IMR-90 (cell line): ENCODE measurements at regions not wholly inside any gene's neighbourhood (a gene's known extent, or its start where the extent isn't known, plus 50 kb on each side); places are given as distances from the start of the nearest gene placed in this dataset.

Experiments used
- ATAC-seq: fragments of 200-7000 bp; cut with Tn5 transposase; 2 replicates; pipeline ENCODE4 v1.9.1; 2020; ENCODE audit warnings: low read depth, mild to moderate bottlenecking, moderate library complexity
- BruUV-seq: library from RNA; stranded (reverse); fragments of 400-500 nt; replicated peaks from 2 replicates; lab custom pipeline; 2021; lab: Mats Ljungman, UMichigan
- CTCF ChIA-PET: fragments of 300-600 bp; formaldehyde crosslinking; extraction: SDS; loops from one replicate; lab custom pipeline; 2021; ENCODE audit warnings: antibody characterized with exemption; lab: Yijun Ruan, JAX
- POLR2A ChIA-PET: fragments of 300-600 bp; sonication (Branson Sonifier 250); formaldehyde crosslinking; loops from one replicate; lab custom pipeline; 2022; ENCODE audit warnings: antibody characterized with exemption; ENCODE audit not compliant: unreplicated experiment; lab: Charles Lee
- DNase-seq: peaks from one replicate; pipeline ENCODE4 v3.0.0; 2013
- H2AFZ ChIP-seq: replicated peaks from 2 replicates; pipeline ENCODE3; 2013; ENCODE audit warnings: low read length, mild to moderate bottlenecking; ENCODE audit not compliant: poor library complexity
- H2AK5ac ChIP-seq: 2 replicates; pipeline ENCODE4 v1.6.1; 2013; ENCODE audit warnings: low read depth, low read length, inconsistent platforms
- H2AK9ac ChIP-seq: replicated peaks from 2 replicates; pipeline ENCODE3; 2013; ENCODE audit warnings: mild to moderate bottlenecking, low read depth, low read length, moderate library complexity; ENCODE audit not compliant: poor library complexity
- H2BK120ac ChIP-seq: 2 replicates; pipeline ENCODE4 v1.6.1; 2013; ENCODE audit warnings: low read depth, low read length, inconsistent platforms
- H2BK15ac ChIP-seq: 3 replicates; pipeline ENCODE4 v1.6.1; 2013; ENCODE audit warnings: low read depth, low read length, inconsistent platforms
- H2BK20ac ChIP-seq: 2 replicates; pipeline ENCODE4 v1.6.1; 2013; ENCODE audit warnings: low read depth, mild to moderate bottlenecking, inconsistent platforms, low read length, moderate library complexity
- H2BK5ac ChIP-seq: 2 replicates; pipeline ENCODE4 v1.6.1; 2013; ENCODE audit warnings: mild to moderate bottlenecking, low read depth, low read length, inconsistent platforms; ENCODE audit not compliant: poor library complexity, severe bottlenecking
- H3K14ac ChIP-seq: replicated peaks from 2 replicates; pipeline ENCODE4 v1.6.1; 2013; ENCODE audit warnings: low read depth, low read length, inconsistent platforms
- H3K18ac ChIP-seq: 2 replicates; pipeline ENCODE4 v1.6.1; 2013; ENCODE audit warnings: low read depth, low read length, control low read depth
- H3K23ac ChIP-seq: 2 replicates; pipeline ENCODE4 v1.6.1; 2013; ENCODE audit warnings: low read depth, low read length, inconsistent platforms
- H3K27ac ChIP-seq: 2 replicates; pipeline ENCODE4 v1.5.1; 2013; ENCODE audit warnings: mild to moderate bottlenecking, control low read depth, low read length; ENCODE audit not compliant: insufficient read depth
- H3K27me3 ChIP-seq: 2 replicates; pipeline ENCODE4 v1.6.1; 2013; ENCODE audit warnings: low read length; ENCODE audit not compliant: control insufficient read depth, insufficient read depth
- H3K36me3 ChIP-seq: 2 replicates; pipeline ENCODE4 v1.6.1; 2013; ENCODE audit warnings: low read length, mixed read lengths; ENCODE audit not compliant: control insufficient read depth, insufficient read depth
- H3K4ac ChIP-seq: 2 replicates; pipeline ENCODE4 v1.6.1; 2013; ENCODE audit warnings: low read depth, low read length, inconsistent platforms
- H3K4me1 ChIP-seq: 2 replicates; pipeline ENCODE4 v1.6.1; 2013; ENCODE audit warnings: low read length, mixed read lengths; ENCODE audit not compliant: control insufficient read depth, insufficient read depth
- H3K4me2 ChIP-seq: 2 replicates; pipeline ENCODE4 v1.6.1; 2013; ENCODE audit warnings: low read depth, mild to moderate bottlenecking, control low read depth, low read length, moderate library complexity
- H3K4me3 ChIP-seq: 2 replicates; pipeline ENCODE4 v1.5.1; 2013; ENCODE audit warnings: low read depth, mild to moderate bottlenecking, control low read depth, low read length, moderate library complexity; ENCODE audit not compliant: insufficient read depth
- H3K56ac ChIP-seq: 2 replicates; pipeline ENCODE4 v1.6.1; 2013; ENCODE audit warnings: low read length, inconsistent platforms; ENCODE audit not compliant: insufficient read depth; ENCODE audit errors: extremely low read depth
- H3K79me1 ChIP-seq, 2 experiments: 2 replicates each; pipeline ENCODE4 v1.6.1; 2013; ENCODE audit warnings: low read length in 2 of 2, inconsistent platforms in 1 of 2, low read depth in 1 of 2
- H3K9ac ChIP-seq: 2 replicates; pipeline ENCODE4 v1.6.1; 2013; ENCODE audit warnings: low read depth, low read length, control low read depth
- H3K9me1 ChIP-seq: 2 replicates; pipeline ENCODE4 v1.6.1; 2013; ENCODE audit warnings: low read length, inconsistent platforms; ENCODE audit not compliant: insufficient read depth
- H3K9me3 ChIP-seq: 2 replicates; pipeline ENCODE4 v1.6.1; 2013; ENCODE audit warnings: low read length; ENCODE audit not compliant: control insufficient read depth, insufficient read depth
- H4K20me1 ChIP-seq: 2 replicates; pipeline ENCODE4 v1.6.1; 2013; ENCODE audit warnings: low read length, inconsistent platforms; ENCODE audit not compliant: insufficient read depth
- H4K5ac ChIP-seq: 2 replicates; pipeline ENCODE4 v1.6.1; 2013; ENCODE audit warnings: mild to moderate bottlenecking, low read depth, low read length, control low read depth
- H4K8ac ChIP-seq, 2 experiments: 2 replicates each; pipeline ENCODE4 v1.6.1; 2013; ENCODE audit warnings: low read depth in 2 of 2, low read length in 2 of 2, control low read depth in 1 of 2, inconsistent platforms in 1 of 2
- H4K91ac ChIP-seq: 2 replicates; pipeline ENCODE4 v1.6.1; 2013; ENCODE audit warnings: low read depth, low read length, inconsistent platforms; ENCODE audit not compliant: insufficient read depth
- BHLHE40 ChIP-seq: fragments of 150-350 bp; IDR thresholded peaks from 2 replicates; pipeline ENCODE4 v1.6.1; 2016; ENCODE audit warnings: mild to moderate bottlenecking, low read depth, low read length
- CHD1 ChIP-seq: IDR thresholded peaks from 2 replicates; pipeline ENCODE4 v1.6.1; 2012; ENCODE audit warnings: low read depth, low read length, improper control_type of control experiment
- FOS ChIP-seq: fragments of 150-350 bp; IDR thresholded peaks from 2 replicates; pipeline ENCODE4 v1.6.1; 2016; ENCODE audit warnings: low read depth, low read length
- MAFK ChIP-seq: IDR thresholded peaks from 2 replicates; pipeline ENCODE4 v1.6.1; 2012; ENCODE audit warnings: low read depth, low read length, improper control_type of control experiment
- MAZ ChIP-seq: IDR thresholded peaks from 2 replicates; pipeline ENCODE4 v1.6.1; 2012; ENCODE audit warnings: low read depth, mild to moderate bottlenecking, low read length, improper control_type of control experiment, moderate library complexity, borderline replicate concordance
- MXI1 ChIP-seq: IDR thresholded peaks from 2 replicates; pipeline ENCODE4 v1.6.1; 2012; ENCODE audit warnings: low read depth, mild to moderate bottlenecking, low read length, moderate library complexity, borderline replicate concordance
- NFE2L2 ChIP-seq: fragments of 150-350 bp; IDR thresholded peaks from 2 replicates; pipeline ENCODE4 v1.6.1; 2016; ENCODE audit warnings: low read depth, mild to moderate bottlenecking, low read length
- RCOR1 ChIP-seq: IDR thresholded peaks from 2 replicates; pipeline ENCODE4 v1.6.1; 2012; ENCODE audit warnings: mild to moderate bottlenecking, low read length, improper control_type of control experiment; ENCODE audit not compliant: insufficient replicate concordance
- RFX5 ChIP-seq: IDR thresholded peaks from 2 replicates; pipeline ENCODE4 v1.8.0; 2012; ENCODE audit warnings: low read depth, mild to moderate bottlenecking, low read length, moderate library complexity
- WGBS, 2 experiments: methylation state at CpG; one replicate each; pipeline versions ENCODE4 v1.1.5 to v1.1.7; 2013; ENCODE audit warnings: missing lambda C conversion rate in 2 of 2; ENCODE audit not compliant: insufficient read length in 1 of 2; ENCODE audit errors: extremely low coverage in 2 of 2; 5-methylcytosine and 5-hydroxymethylcytosine counted together
- dilution Hi-C: fragments of 300-500 bp; cut with HindIII; formaldehyde crosslinking; loops from one replicate; pipeline ENCODE4 v1.14.3; 2018; ENCODE audit warnings: low sequenced_read_pairs; ENCODE audit not compliant: unreplicated experiment
- in situ Hi-C: fragments of 300-500 bp; cut with MboI; formaldehyde crosslinking; loops from 3 replicates; pipeline ENCODE4 v1.14.3; 2019; ENCODE audit warnings: low sequenced_read_pairs, inconsistent platforms, mixed read lengths
- intact Hi-C: fragments of 100-400 bp; cut with micrococcal nuclease; formaldehyde crosslinking; loops from 2 replicates; pipeline ENCODE4 v1.10.0; 2022
- TF ChIP-seq, protein P1 (sequence below): fragments of 150-350 bp; IDR thresholded peaks from 2 replicates; pipeline ENCODE4 v1.6.1; 2016; ENCODE audit warnings: low read depth, mild to moderate bottlenecking, low read length, moderate library complexity, borderline replicate concordance
- TF ChIP-seq, protein P2 (sequence below): conservative IDR thresholded peaks from 2 replicates; pipeline ENCODE4 v1.5.1; 2012; ENCODE audit warnings: mild to moderate bottlenecking, low read depth, low read length, improper control_type of control experiment

DNA sequence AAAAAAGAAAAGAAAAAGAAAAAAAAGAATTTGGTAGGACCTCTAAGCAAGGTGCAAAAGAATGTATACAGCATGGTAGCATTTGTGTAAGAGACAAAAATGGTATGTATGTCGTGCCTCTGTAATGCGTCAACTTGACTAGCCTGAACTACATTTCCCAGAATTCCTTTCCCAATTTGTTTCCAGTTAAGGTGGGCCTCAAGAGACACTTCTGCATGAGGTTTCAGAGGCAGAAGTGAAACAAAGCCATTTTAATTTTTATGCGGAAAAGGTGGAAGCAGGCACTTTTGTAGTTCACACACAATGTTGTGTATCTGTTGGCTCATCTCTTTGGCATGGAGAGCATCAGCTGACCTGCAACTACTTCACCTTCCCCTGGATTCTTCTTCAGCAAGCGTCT, 56.5 kb upstream of the PAPOLG start:
- Histone ChIP-seq H3K4ac (no peak overlapping the region), H3K4me2 (no peak overlapping the region), H2AK5ac (no peak overlapping the region), H2BK120ac (no peak overlapping the region), H2AK9ac (no peak overlapping the region), H3K27me3 (peaks cover 2% of the 10 kb centered on the region; the same call in 1 of the 2 replicates), H3K18ac (no peak overlapping the region), H4K20me1 (no peaks in the 10 kb centered on the region), H2BK15ac (no peak overlapping the region), H3K23ac (no peak overlapping the region), H4K5ac (no peak overlapping the region), H3K56ac (no peak overlapping the region), H2BK20ac (no peak overlapping the region), H3K9me1 (no peaks in the 10 kb centered on the region), H3K4me1 (no peaks in the 10 kb centered on the region), H4K8ac (no peak overlapping the region), H3K36me3 (no peaks in the 10 kb centered on the region), H3K27ac (no peak overlapping the region), H3K79me1 (no peaks in the 10 kb centered on the region), H2AFZ (no peak overlapping the region), H3K9me3 (no peaks in the 10 kb centered on the region), H3K9ac (no peak overlapping the region), H4K91ac (no peak overlapping the region), H3K4me3 (no peak overlapping the region), H2BK5ac (no peak overlapping the region), H3K14ac (no peak overlapping the region)
- dilution Hi-C loops: no loop called here
- no CpG with 5 or more reads among the region's 4 CpGs for WGBS, 2 experiments
- ChIA-PET CTCF (no interaction called here), POLR2A (no interaction called here)
- TF ChIP-seq MAFK: no peak
- no peak for TF ChIP-seq RCOR1
- no peak for TF ChIP-seq NFE2L2
- TF ChIP-seq, protein P1, sequence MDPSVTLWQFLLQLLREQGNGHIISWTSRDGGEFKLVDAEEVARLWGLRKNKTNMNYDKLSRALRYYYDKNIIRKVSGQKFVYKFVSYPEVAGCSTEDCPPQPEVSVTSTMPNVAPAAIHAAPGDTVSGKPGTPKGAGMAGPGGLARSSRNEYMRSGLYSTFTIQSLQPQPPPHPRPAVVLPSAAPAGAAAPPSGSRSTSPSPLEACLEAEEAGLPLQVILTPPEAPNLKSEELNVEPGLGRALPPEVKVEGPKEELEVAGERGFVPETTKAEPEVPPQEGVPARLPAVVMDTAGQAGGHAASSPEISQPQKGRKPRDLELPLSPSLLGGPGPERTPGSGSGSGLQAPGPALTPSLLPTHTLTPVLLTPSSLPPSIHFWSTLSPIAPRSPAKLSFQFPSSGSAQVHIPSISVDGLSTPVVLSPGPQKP: no peak
- TF ChIP-seq FOS: no peak
- no peak for TF ChIP-seq RFX5
- TF ChIP-seq BHLHE40: no peak
- no peak for TF ChIP-seq MXI1
- TF ChIP-seq, protein P2, sequence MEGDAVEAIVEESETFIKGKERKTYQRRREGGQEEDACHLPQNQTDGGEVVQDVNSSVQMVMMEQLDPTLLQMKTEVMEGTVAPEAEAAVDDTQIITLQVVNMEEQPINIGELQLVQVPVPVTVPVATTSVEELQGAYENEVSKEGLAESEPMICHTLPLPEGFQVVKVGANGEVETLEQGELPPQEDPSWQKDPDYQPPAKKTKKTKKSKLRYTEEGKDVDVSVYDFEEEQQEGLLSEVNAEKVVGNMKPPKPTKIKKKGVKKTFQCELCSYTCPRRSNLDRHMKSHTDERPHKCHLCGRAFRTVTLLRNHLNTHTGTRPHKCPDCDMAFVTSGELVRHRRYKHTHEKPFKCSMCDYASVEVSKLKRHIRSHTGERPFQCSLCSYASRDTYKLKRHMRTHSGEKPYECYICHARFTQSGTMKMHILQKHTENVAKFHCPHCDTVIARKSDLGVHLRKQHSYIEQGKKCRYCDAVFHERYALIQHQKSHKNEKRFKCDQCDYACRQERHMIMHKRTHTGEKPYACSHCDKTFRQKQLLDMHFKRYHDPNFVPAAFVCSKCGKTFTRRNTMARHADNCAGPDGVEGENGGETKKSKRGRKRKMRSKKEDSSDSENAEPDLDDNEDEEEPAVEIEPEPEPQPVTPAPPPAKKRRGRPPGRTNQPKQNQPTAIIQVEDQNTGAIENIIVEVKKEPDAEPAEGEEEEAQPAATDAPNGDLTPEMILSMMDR: no peak
- TF ChIP-seq CHD1: no peak
- no peak for TF ChIP-seq MAZ
- no peak for DNase-seq
- in situ Hi-C loops: no loop called here
- ATAC-seq: no peak
- intact Hi-C loops: loop anchor here (10.0 kb wide), 1 partner anchor 185 kb away; the partner anchor contains the start of gene REL
- BruUV-seq: no TSS peak
